PFSK-1 (cell line): ENCODE measurements at regions not wholly inside any gene's neighbourhood (a gene's known extent, or its start where the extent isn't known, plus 50 kb on each side); places are given as distances from the start of the nearest gene placed in this dataset.

Source experiments
- POLR2AphosphoS5 ChIP-seq: IDR thresholded peaks from 2 replicates; pipeline ENCODE4 v1.6.1; 2012; ENCODE audit warnings: low read depth, mild to moderate bottlenecking, control low read depth, low read length, moderate library complexity
- SIN3A ChIP-seq: IDR thresholded peaks from 2 replicates; pipeline ENCODE4 v1.6.1; 2012; ENCODE audit warnings: mild to moderate bottlenecking, low read length, moderate library complexity, borderline replicate concordance; ENCODE audit not compliant: insufficient read depth
- TAF1 ChIP-seq: IDR thresholded peaks from 2 replicates; pipeline ENCODE4 v1.6.1; 2012; ENCODE audit warnings: low read length, control low read depth, borderline replicate concordance; ENCODE audit not compliant: insufficient read depth
- TF ChIP-seq, protein P1 (sequence below), 2 experiments: IDR thresholded peaks; 2 replicates each; pipeline versions ENCODE4 v1.6.1 to v1.8.0; 2011 to 2012; ENCODE audit warnings: low read depth in 2 of 2, low read length in 2 of 2, control low read depth in 1 of 2, inconsistent platforms in 1 of 2, mild to moderate bottlenecking in 1 of 2, moderate library complexity in 1 of 2; ENCODE audit not compliant: insufficient read depth in 1 of 2

- TF ChIP-seq TAF1 = no peak
- no peak for TF ChIP-seq POLR2AphosphoS5
- TF ChIP-seq, protein P1, sequence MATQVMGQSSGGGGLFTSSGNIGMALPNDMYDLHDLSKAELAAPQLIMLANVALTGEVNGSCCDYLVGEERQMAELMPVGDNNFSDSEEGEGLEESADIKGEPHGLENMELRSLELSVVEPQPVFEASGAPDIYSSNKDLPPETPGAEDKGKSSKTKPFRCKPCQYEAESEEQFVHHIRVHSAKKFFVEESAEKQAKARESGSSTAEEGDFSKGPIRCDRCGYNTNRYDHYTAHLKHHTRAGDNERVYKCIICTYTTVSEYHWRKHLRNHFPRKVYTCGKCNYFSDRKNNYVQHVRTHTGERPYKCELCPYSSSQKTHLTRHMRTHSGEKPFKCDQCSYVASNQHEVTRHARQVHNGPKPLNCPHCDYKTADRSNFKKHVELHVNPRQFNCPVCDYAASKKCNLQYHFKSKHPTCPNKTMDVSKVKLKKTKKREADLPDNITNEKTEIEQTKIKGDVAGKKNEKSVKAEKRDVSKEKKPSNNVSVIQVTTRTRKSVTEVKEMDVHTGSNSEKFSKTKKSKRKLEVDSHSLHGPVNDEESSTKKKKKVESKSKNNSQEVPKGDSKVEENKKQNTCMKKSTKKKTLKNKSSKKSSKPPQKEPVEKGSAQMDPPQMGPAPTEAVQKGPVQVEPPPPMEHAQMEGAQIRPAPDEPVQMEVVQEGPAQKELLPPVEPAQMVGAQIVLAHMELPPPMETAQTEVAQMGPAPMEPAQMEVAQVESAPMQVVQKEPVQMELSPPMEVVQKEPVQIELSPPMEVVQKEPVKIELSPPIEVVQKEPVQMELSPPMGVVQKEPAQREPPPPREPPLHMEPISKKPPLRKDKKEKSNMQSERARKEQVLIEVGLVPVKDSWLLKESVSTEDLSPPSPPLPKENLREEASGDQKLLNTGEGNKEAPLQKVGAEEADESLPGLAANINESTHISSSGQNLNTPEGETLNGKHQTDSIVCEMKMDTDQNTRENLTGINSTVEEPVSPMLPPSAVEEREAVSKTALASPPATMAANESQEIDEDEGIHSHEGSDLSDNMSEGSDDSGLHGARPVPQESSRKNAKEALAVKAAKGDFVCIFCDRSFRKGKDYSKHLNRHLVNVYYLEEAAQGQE (IDR thresholded peaks at IDR 0.05; ENCODE audit: insufficient read depth in 1 of 2, low read depth in 2 of 2, low read length in 2 of 2) = no peak
- no peak for TF ChIP-seq SIN3A
Observed at GRCh38 chr11:127993281-127993680, 594.1 kb downstream of the ETS1 start.
